ENCODE measurements at regions not wholly inside any gene's neighbourhood (a gene's known extent, or its start where the extent isn't known, plus 50 kb on each side); places are given as distances from the start of the nearest gene placed in this dataset.

GRCh38 chr1:203422656-203423055 lies 53.0 kb upstream of the PRELP start:
- TF ChIP-seq CTCF (IDR thresholded peaks at IDR 0.05) (no peak), POLR2A (IDR thresholded peaks at IDR 0.05) (no peak)
